ENCODE measurements at regions not wholly inside any gene's neighbourhood (a gene's known extent, or its start where the extent isn't known, plus 50 kb on each side); places are given as distances from the start of the nearest gene placed in this dataset.
"Not testable (repeated sequence)": the region's sequence is repeated elsewhere in the genome, so short reads cannot be mapped to it uniquely, and the experiment has no call there.

DNA sequence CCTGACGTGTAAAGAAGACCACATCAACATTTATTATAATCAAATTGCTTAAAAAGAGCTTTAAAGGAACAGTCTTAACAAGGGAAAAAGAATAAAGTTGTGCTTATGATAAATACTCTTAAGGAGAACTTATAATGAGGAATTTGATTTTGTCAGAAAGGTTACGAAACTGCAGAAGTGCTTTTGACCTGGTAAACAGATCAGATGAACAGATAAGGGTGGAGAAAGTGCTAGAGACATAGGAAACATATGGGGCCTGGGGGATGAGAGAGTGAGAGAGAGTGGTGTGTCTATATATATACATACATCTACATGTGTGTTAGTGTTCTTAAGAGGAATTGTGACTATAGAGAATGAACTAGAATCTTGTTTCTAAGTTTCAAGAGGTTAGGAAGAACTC is 186.2 kb upstream of the GJE1 start:
- H3K4me1 ChIP-seq (ENCODE audit: control insufficient read depth, insufficient read depth, low read length) = no peaks in the 10 kb centered on the region
- WGBS (ENCODE audit: insufficient coverage, low lambda C conversion rate) = 80% methylated on average over 1 of the region's 2 CpGs
- no peak for DNase-seq
- H3K9me3 ChIP-seq (ENCODE audit: control insufficient read depth, low read depth, low read length) = no peaks in the 10 kb centered on the region
- no peak overlapping the region for H3K27ac ChIP-seq (ENCODE audit: low read length)
- H3K36me3 ChIP-seq (ENCODE audit: control insufficient read depth, insufficient read depth, low read length) = no peaks in the 10 kb centered on the region
- H3K27me3 ChIP-seq (ENCODE audit: control insufficient read depth, insufficient read depth, low read length) = no peaks in the 10 kb centered on the region
- no peak overlapping the region for H3K4me3 ChIP-seq (ENCODE audit: low read length)

DNA sequence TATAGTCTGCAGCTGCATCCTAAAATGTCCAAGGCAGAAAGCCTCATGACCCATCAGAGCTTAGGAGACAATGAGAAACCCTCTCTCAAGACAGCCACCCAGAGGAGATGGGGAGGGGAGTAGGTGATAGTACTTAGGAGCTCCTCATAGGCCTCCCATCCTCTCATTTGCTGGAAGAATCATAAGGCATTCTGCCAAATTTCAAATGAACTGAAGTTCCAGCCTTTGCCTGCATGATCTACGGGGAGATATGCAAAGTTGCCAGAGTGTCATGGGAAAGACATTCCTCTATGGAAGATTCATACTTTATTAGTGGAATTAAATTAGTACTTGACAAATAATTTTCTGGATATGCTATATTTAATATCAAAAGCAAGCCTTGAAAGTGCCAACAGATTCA is 194.1 kb upstream of the GJE1 start:
- no peak for DNase-seq
- no peaks in the 10 kb centered on the region for H3K27me3 ChIP-seq (ENCODE audit: control insufficient read depth, insufficient read depth, low read length)
- WGBS (ENCODE audit: insufficient coverage, low lambda C conversion rate) = 100% methylated on average over 1 of the region's 1 CpG

DNA sequence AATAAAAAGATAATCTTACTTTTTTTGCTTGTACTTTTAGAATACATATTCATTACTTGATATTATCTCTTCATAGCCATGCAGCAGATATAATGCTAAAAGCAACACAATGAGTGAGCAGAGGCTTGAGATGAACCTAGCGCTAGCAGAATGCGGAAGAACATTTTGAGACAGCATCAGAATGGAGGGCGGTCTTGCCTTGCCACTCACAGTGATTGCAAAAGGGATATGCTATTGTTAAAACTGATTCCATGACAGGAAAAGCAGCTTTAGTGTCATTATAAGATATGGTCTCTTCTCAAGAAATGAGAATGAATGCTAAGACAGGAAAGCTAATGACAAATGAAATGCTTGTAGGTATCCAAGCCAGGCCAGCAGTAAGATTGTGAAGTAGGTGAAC is 200.0 kb upstream of the GJE1 start:
- Histone ChIP-seq H3K4me3 (ENCODE audit: low read length) (no peak overlapping the region), H3K27me3 (ENCODE audit: control insufficient read depth, insufficient read depth, low read length) (no peaks in the 10 kb centered on the region), H3K4me1 (ENCODE audit: control insufficient read depth, insufficient read depth, low read length) (no peaks in the 10 kb centered on the region), H3K36me3 (ENCODE audit: control insufficient read depth, insufficient read depth, low read length) (no peaks in the 10 kb centered on the region), H3K27ac (ENCODE audit: low read length) (no peak overlapping the region), H3K9me3 (ENCODE audit: control insufficient read depth, low read depth, low read length) (no peaks in the 10 kb centered on the region)
- DNase-seq = no peak
- WGBS (ENCODE audit: insufficient coverage, low lambda C conversion rate) = no CpG with 5 or more reads among the region's 3 CpGs

More for the DNA sequence above, 194.1 kb upstream of the GJE1 start:
- H3K9me3 ChIP-seq (ENCODE audit: control insufficient read depth, low read depth, low read length) = no peaks in the 10 kb centered on the region
- no peak overlapping the region for H3K4me3 ChIP-seq (ENCODE audit: low read length)
- H3K36me3 ChIP-seq (ENCODE audit: control insufficient read depth, insufficient read depth, low read length) = no peaks in the 10 kb centered on the region
- no peak overlapping the region for H3K27ac ChIP-seq (ENCODE audit: low read length)
- H3K4me1 ChIP-seq (ENCODE audit: control insufficient read depth, insufficient read depth, low read length) = no peaks in the 10 kb centered on the region

DNA sequence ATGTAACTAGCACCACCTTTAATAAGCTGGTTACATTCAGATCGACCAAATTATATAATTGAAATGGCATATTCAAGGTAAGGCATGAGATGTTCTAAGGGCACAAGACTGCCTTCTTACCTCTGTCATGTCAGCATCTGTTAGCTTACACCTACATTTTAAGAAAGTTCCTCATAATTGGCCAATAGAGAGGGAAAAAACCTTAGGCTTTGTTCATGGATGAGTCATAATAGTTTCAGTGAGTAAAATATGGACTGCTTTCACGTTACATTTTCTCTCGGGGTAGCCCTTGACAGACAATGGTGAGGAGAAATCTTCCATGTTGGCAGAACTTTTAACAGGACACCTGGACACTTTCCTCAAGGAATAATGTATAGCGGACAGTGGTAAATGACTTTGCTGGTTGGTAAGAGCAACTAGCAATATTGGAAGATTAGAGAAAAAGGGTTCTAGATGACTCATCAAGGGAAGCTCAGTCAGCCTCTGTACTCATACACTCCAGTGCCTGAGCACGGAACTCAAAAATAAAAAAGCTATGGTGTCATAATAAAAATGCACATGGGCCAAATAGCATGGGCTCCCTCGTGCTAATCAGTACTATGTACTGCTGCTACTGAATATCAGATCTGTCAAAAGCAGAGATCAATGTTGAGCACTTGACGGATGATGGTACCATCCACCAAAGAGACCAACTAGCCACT is 206.4 kb upstream of the GJE1 start:
- H3K36me3 ChIP-seq (ENCODE audit: control insufficient read depth, insufficient read depth, low read length); DNase-seq; H3K4me3 ChIP-seq (ENCODE audit: low read length): not testable (repeated sequence)

DNA sequence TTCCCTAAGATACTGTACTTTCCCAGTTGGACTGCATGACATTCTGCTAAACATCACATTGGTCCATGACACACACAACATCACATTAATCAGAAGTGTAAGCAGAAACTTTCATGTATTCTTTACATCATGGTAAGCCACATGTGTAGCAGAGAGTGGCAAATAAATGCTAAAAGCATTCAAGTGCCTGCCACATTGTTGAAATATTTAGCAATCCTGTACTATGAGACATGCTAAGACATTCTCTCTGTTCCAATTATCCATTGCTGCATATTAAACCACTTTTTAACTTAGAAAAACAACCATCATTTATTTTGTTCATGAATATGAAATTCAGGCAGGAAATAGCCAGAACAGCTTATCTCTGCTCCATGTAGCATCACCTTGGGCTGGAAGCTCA is 207.7 kb upstream of the GJE1 start:
- Histone ChIP-seq H3K36me3 (ENCODE audit: control insufficient read depth, insufficient read depth, low read length) (no peaks in the 10 kb centered on the region), H3K27me3 (ENCODE audit: control insufficient read depth, insufficient read depth, low read length) (no peaks in the 10 kb centered on the region), H3K4me1 (ENCODE audit: control insufficient read depth, insufficient read depth, low read length) (no peaks in the 10 kb centered on the region), H3K27ac (ENCODE audit: low read length) (no peak overlapping the region), H3K4me3 (ENCODE audit: low read length) (no peak overlapping the region), H3K9me3 (ENCODE audit: control insufficient read depth, low read depth, low read length) (no peaks in the 10 kb centered on the region)
- no peak for DNase-seq

More for the DNA sequence above, 206.4 kb upstream of the GJE1 start:
- not testable (repeated sequence) for H3K4me1 ChIP-seq (ENCODE audit: control insufficient read depth, insufficient read depth, low read length); H3K27me3 ChIP-seq (ENCODE audit: control insufficient read depth, insufficient read depth, low read length); H3K27ac ChIP-seq (ENCODE audit: low read length); H3K9me3 ChIP-seq (ENCODE audit: control insufficient read depth, low read depth, low read length)
- no CpG with 5 or more reads among the region's 7 CpGs for WGBS (ENCODE audit: insufficient coverage, low lambda C conversion rate)

DNA sequence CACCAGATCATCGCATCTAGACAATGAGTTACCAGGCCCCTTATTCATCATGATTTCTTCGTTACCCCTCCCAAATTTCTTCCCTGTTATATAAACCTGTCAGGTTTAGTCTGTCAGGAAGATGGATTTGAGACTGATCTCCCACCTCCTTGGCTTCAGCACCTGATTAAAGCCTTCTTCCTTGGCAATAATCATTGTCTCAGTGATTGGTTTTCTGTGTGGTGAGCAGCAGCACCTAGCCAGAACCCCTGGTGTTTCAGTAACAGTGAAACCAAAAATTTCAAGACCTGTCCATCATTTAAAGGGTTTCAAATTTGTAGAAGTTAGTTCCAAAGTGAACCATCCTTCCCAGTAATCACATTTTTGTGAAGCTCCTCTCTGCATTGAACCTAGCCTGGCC is 209.8 kb upstream of the GJE1 start:
- no peak for DNase-seq
- no CpG with 5 or more reads among the region's 2 CpGs for WGBS (ENCODE audit: insufficient coverage, low lambda C conversion rate)
- Histone ChIP-seq H3K27ac (ENCODE audit: low read length) (no peak overlapping the region), H3K27me3 (ENCODE audit: control insufficient read depth, insufficient read depth, low read length) (no peaks in the 10 kb centered on the region), H3K4me3 (ENCODE audit: low read length) (no peak overlapping the region), H3K4me1 (ENCODE audit: control insufficient read depth, insufficient read depth, low read length) (no peaks in the 10 kb centered on the region), H3K36me3 (ENCODE audit: control insufficient read depth, insufficient read depth, low read length) (no peaks in the 10 kb centered on the region), H3K9me3 (ENCODE audit: control insufficient read depth, low read depth, low read length) (no peaks in the 10 kb centered on the region)

DNA sequence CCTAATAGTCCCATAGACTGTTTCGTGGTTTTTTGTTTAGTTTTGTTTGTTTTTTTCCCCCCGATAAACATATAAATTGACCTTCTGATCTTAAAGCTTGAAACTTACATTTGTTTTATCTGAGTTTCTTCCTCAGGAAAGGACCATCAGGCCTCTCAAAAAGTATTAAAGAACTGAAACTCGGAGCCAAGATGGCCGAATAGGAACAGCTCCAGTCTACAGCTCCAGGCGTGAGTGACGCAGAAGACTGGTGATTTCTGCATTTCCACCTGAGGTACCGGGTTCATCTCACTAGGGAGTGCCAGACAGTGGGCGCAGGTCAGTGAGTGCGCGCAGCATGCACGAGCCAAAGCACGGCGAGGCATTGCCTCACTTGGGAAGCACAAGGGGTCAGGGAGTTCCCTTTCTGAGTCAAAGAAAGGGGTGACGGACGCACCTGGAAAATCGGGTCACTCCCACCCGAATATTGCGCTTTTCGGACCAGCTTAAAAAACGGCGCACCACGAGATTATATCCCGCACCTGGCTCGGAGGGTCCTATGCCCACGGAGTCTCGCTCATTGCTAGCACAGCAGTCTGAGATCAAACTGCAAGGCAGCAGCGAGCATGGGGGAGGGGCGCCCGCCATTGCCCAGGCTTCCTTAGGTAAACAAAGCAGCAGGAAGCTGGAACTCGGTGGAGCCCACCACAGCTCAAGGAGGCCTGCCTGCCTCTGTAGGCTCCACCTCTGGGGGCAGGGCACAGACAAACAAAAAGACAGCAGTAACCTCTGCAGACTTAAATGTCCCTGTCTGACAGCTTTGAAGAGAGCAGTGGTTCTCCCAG is 215.8 kb upstream of the GJE1 start:
- WGBS (ENCODE audit: insufficient coverage, low lambda C conversion rate) = 94% methylated on average over 2 of the region's 30 CpGs
- not testable (repeated sequence) for DNase-seq; H3K36me3 ChIP-seq (ENCODE audit: control insufficient read depth, insufficient read depth, low read length); H3K27ac ChIP-seq (ENCODE audit: low read length); H3K4me3 ChIP-seq (ENCODE audit: low read length); H3K27me3 ChIP-seq (ENCODE audit: control insufficient read depth, insufficient read depth, low read length); H3K4me1 ChIP-seq (ENCODE audit: control insufficient read depth, insufficient read depth, low read length); H3K9me3 ChIP-seq (ENCODE audit: control insufficient read depth, low read depth, low read length)

DNA sequence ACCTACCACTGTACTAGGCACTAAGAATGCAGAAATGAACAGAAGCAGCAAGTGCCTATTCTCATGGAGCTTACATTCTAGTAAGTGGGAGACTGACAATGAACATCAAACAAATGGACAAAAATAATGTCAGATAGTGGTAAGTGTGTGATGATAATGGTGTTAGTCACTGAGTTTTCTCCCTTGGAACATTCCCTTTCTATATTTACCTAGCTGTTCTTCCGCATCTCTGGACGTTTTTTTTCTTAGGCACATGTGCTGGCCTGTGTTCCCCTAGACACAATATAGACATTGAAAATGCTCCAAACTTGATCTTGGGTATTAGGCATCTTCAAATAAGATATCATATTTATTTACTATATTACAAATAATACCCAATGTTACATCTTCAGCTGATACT is 218.1 kb upstream of the GJE1 start:
- DNase-seq = no peak
- Histone ChIP-seq H3K4me3 (ENCODE audit: low read length) (no peak overlapping the region), H3K9me3 (ENCODE audit: control insufficient read depth, low read depth, low read length) (no peaks in the 10 kb centered on the region), H3K27me3 (ENCODE audit: control insufficient read depth, insufficient read depth, low read length) (no peaks in the 10 kb centered on the region), H3K36me3 (ENCODE audit: control insufficient read depth, insufficient read depth, low read length) (no peaks in the 10 kb centered on the region), H3K4me1 (ENCODE audit: control insufficient read depth, insufficient read depth, low read length) (no peaks in the 10 kb centered on the region), H3K27ac (ENCODE audit: low read length) (no peak overlapping the region)
- WGBS (ENCODE audit: insufficient coverage, low lambda C conversion rate) = no CpG with 5 or more reads among the region's 2 CpGs

DNA sequence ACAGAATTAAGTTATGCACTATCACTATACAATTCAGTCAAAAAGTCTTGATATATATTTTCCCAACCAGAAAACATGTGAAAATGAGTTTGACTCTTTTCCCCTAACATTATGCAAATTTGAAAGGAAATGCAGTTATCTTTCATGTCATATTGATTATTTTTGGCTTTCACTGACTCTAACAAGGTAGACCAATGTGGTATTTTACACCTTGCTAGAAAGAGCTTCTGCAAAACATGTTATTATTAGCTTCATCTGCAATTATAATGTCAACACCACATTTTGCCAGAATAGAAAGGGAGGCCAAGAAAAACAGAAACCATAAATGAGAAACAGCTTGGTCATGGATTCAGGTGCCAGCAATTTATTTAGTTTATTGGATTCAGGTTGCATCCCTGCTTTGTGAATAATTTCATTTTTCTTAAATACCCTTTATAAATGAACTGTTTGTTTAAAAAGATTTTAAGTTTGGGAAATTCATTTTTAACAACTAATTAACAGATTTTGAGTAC is 226.1 kb upstream of the GJE1 start:
- Histone ChIP-seq H3K4me1 (ENCODE audit: control insufficient read depth, insufficient read depth, low read length) (no peaks in the 10 kb centered on the region), H3K27me3 (ENCODE audit: control insufficient read depth, insufficient read depth, low read length) (no peaks in the 10 kb centered on the region), H3K4me3 (ENCODE audit: low read length) (no peak overlapping the region), H3K36me3 (ENCODE audit: control insufficient read depth, insufficient read depth, low read length) (no peaks in the 10 kb centered on the region), H3K27ac (ENCODE audit: low read length) (no peak overlapping the region), H3K9me3 (ENCODE audit: control insufficient read depth, low read depth, low read length) (no peaks in the 10 kb centered on the region)
- no peak for DNase-seq

DNA sequence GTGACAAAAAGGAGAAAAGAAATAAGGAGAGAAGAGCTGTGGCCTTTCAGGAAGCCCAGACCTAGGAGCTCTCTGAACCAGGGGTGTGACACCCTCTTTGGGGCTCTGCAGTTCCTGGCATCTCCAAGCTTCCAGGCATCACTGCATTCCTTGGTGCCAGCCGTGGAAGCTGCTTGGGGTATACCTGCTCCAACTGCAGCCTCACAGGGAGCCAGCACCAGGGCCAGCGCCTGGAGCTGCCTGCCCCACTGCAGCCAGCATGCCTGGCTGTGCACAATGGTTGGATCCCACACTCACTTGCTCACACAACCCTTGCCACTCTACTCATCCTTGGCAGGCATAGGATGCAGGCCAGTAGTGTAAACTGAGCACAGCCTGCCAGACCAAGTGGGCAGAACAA is 242.1 kb upstream of the GJE1 start:
- no peak overlapping the region for H3K4me3 ChIP-seq (ENCODE audit: low read length)
- no peaks in the 10 kb centered on the region for H3K36me3 ChIP-seq (ENCODE audit: control insufficient read depth, insufficient read depth, low read length)
- DNase-seq = no peak
- H3K4me1 ChIP-seq (ENCODE audit: control insufficient read depth, insufficient read depth, low read length) = no peaks in the 10 kb centered on the region
- WGBS (ENCODE audit: insufficient coverage, low lambda C conversion rate) = no CpG with 5 or more reads among the region's 2 CpGs
- no peaks in the 10 kb centered on the region for H3K27me3 ChIP-seq (ENCODE audit: control insufficient read depth, insufficient read depth, low read length)
- peaks cover 8% of the 10 kb centered on the region for H3K9me3 ChIP-seq (ENCODE audit: control insufficient read depth, low read depth, low read length)
- H3K27ac ChIP-seq (ENCODE audit: low read length) = no peak overlapping the region

DNA sequence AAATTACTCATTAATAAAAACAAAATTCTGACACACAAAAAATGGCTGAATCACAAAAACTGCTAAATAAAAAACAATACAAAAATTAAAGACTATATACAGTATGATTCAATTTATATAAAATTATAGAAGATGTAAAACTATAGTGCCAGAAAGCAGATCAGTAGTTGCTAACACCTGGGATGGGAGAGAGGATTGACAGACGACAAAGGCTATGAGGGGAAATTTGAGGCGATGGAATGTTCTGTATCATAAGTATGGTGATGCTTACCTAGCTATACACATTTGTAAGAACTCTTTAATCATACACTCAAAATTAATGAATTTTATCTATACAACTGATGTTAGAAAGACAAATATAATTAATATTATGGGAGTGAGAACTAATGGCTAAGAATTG is 247.9 kb upstream of the GJE1 start:
- no CpG with 5 or more reads among the region's 2 CpGs for WGBS (ENCODE audit: insufficient coverage, low lambda C conversion rate)
- Histone ChIP-seq H3K9me3 (ENCODE audit: control insufficient read depth, low read depth, low read length) (peaks cover 5% of the 10 kb centered on the region), H3K27ac (ENCODE audit: low read length) (no peak overlapping the region), H3K27me3 (ENCODE audit: control insufficient read depth, insufficient read depth, low read length) (no peaks in the 10 kb centered on the region), H3K4me3 (ENCODE audit: low read length) (no peak overlapping the region), H3K36me3 (ENCODE audit: control insufficient read depth, insufficient read depth, low read length) (no peaks in the 10 kb centered on the region), H3K4me1 (ENCODE audit: control insufficient read depth, insufficient read depth, low read length) (no peaks in the 10 kb centered on the region)
- DNase-seq = no peak

Measured in large intestine (tissue), 3 donors.